ENCODE measurements at regions not wholly inside any gene's neighbourhood (a gene's known extent, or its start where the extent isn't known, plus 50 kb on each side); places are given as distances from the start of the nearest gene placed in this dataset.
"Not testable (repeated sequence)": the region's sequence is repeated elsewhere in the genome, so short reads cannot be mapped to it uniquely, and the experiment has no call there.

- peak; percentile 18 for DNase-seq (ENCODE audit: low spot score)
Measured at GRCh38 chr2:87515226-87515625, 232.7 kb upstream of the PLGLB2 start.

- not testable (repeated sequence) for DNase-seq (ENCODE audit: low spot score)
Measured at GRCh38 chr2:87515875-87516274, 232.0 kb upstream of the PLGLB2 start.

- DNase-seq (ENCODE audit: low spot score): peak; percentile 96
Measured at GRCh38 chr2:87516369-87516967, 231.4 kb upstream of the PLGLB2 start.

- peak; percentile 48 for DNase-seq (ENCODE audit: low spot score)
Measured at GRCh38 chr2:87517438-87517837, 230.4 kb upstream of the PLGLB2 start.

GRCh38 chr2:87518066-87518465, 229.8 kb upstream of the PLGLB2 start:
- DNase-seq (ENCODE audit: low spot score): peak; percentile 17

- peak; percentile 1 for DNase-seq (ENCODE audit: low spot score)
Measured at GRCh38 chr2:87518547-87518946, 229.3 kb upstream of the PLGLB2 start.

GRCh38 chr2:87519158-87520011, 228.5 kb upstream of the PLGLB2 start:
- not testable (repeated sequence) for DNase-seq (ENCODE audit: low spot score)

GRCh38 chr2:87521057-87521456, 226.8 kb upstream of the PLGLB2 start:
- not testable (repeated sequence) for DNase-seq (ENCODE audit: low spot score)

- not testable (repeated sequence) for DNase-seq (ENCODE audit: low spot score)
Measured at GRCh38 chr2:87521489-87521888, 226.4 kb upstream of the PLGLB2 start.

- not testable (repeated sequence) for DNase-seq (ENCODE audit: low spot score)
Measured at GRCh38 chr2:87524619-87525188, 223.2 kb upstream of the PLGLB2 start.

GRCh38 chr2:87525497-87525991, 222.3 kb upstream of the PLGLB2 start:
- not testable (repeated sequence) for DNase-seq (ENCODE audit: low spot score)

- not testable (repeated sequence) for DNase-seq (ENCODE audit: low spot score)
Measured at GRCh38 chr2:87526258-87526657, 221.6 kb upstream of the PLGLB2 start.

GRCh38 chr2:87531968-87532715, 215.7 kb upstream of the PLGLB2 start:
- DNase-seq (ENCODE audit: low spot score): peak; percentile 2

- DNase-seq (ENCODE audit: low spot score): peak; percentile 3
Measured at GRCh38 chr2:87533390-87534272, 214.3 kb upstream of the PLGLB2 start.

- not testable (repeated sequence) for DNase-seq (ENCODE audit: low spot score)
Measured at GRCh38 chr2:87534273-87534889, 213.5 kb upstream of the PLGLB2 start.

GRCh38 chr2:87536427-87536826, 211.5 kb upstream of the PLGLB2 start:
- DNase-seq (ENCODE audit: low spot score): peak; percentile 1

GRCh38 chr2:87537251-87537671, 210.6 kb upstream of the PLGLB2 start:
- DNase-seq (ENCODE audit: low spot score): peak; percentile 1

- DNase-seq (ENCODE audit: low spot score): not testable (repeated sequence)
Measured at GRCh38 chr2:87538268-87538667, 209.6 kb upstream of the PLGLB2 start.

- DNase-seq (ENCODE audit: low spot score): not testable (repeated sequence)
Measured at GRCh38 chr2:87539151-87539943, 208.5 kb upstream of the PLGLB2 start.

- DNase-seq (ENCODE audit: low spot score): peak; percentile 1
Measured at GRCh38 chr2:87540242-87540641, 207.6 kb upstream of the PLGLB2 start.
